Endothelial cell of umbilical vein (primary cell): ENCODE measurements at regions not wholly inside any gene's neighbourhood (a gene's known extent, or its start where the extent isn't known, plus 50 kb on each side); places are given as distances from the start of the nearest gene placed in this dataset.

Experiments
- BruUV-seq: library from RNA; stranded (reverse); fragments of 400-500 nt; replicated peaks from 2 replicates; lab custom pipeline; 2021; lab: Mats Ljungman, UMichigan
- CTCF ChIA-PET: fragments of 300-600, 350-600 bp; sonication (Branson Sonifier 250); formaldehyde crosslinking; loops from one replicate; lab custom pipeline; 2021; ENCODE audit warnings: antibody characterized with exemption, inconsistent platforms; lab: Charles Lee
- POLR2A ChIA-PET: fragments of 300-600, 350-600 bp; sonication (Branson Sonifier 250); formaldehyde crosslinking; loops from one replicate; lab custom pipeline; 2021; ENCODE audit warnings: antibody characterized with exemption, inconsistent platforms; lab: Charles Lee
- DNase-seq: peaks from one replicate; pipeline ENCODE4 v3.0.0-alpha.2; 2011; ENCODE audit warnings: low read depth, low spot score
- FAIRE-seq: peaks from 2 replicates; lab custom pipeline; 2011; peaks lifted over from hg19 to GRCh38; lab: Jason Lieb, UNC
- H2AFZ ChIP-seq: 2 replicates; pipeline ENCODE4 v1.6.0; 2012; ENCODE audit warnings: low read depth, low read length, control low read depth, inconsistent platforms
- H3K27ac ChIP-seq: 2 replicates; pipeline ENCODE4 v1.5.1; 2011; ENCODE audit warnings: low read depth, mild to moderate bottlenecking, control low read depth, low read length, moderate library complexity; ENCODE audit not compliant: insufficient read depth
- H3K27me3 ChIP-seq, 2 experiments: 2 replicates each; pipeline versions ENCODE4 v1.6.0 to v1.6.1; 2011; ENCODE audit warnings: low read length in 2 of 2, mixed read lengths in 1 of 2; ENCODE audit not compliant: control insufficient read depth in 2 of 2, insufficient read depth in 2 of 2
- H3K36me3 ChIP-seq, 2 experiments: 2 replicates in 1 of 2; 3 replicates in 1 of 2; pipeline ENCODE4 v1.5.1; 2011; ENCODE audit warnings: low read length in 2 of 2, mild to moderate bottlenecking in 1 of 2, moderate library complexity in 1 of 2; ENCODE audit not compliant: control insufficient read depth in 2 of 2, insufficient read depth in 2 of 2; ENCODE audit errors: extremely low read depth in 1 of 2
- H3K4me1 ChIP-seq: 3 replicates; pipeline ENCODE4 v1.5.1; 2011; ENCODE audit warnings: mild to moderate bottlenecking, low read length; ENCODE audit not compliant: control insufficient read depth, insufficient read depth; ENCODE audit errors: extremely low read depth
- H3K4me2 ChIP-seq: 2 replicates; pipeline ENCODE4 v1.6.1; 2011; ENCODE audit warnings: low read length, control low read depth, mixed read lengths; ENCODE audit not compliant: insufficient read depth
- H3K4me3 ChIP-seq, 3 experiments: fragments of 200-600 bp in 1 of 3; sonication (generic), shearing (Covaris generic) in 1 of 3; replicated peaks in 1 of 3; 2 replicates each; pipeline ENCODE4 v1.5.1; 2011 to 2016; ENCODE audit warnings: control low read depth in 3 of 3, low read length in 3 of 3, mild to moderate bottlenecking in 2 of 3, inconsistent platforms in 1 of 3, low read depth in 1 of 3, moderate library complexity in 1 of 3; ENCODE audit not compliant: insufficient read depth in 1 of 3
- H3K79me2 ChIP-seq: 2 replicates; pipeline ENCODE4 v1.6.0; 2012; ENCODE audit warnings: low read length, inconsistent platforms; ENCODE audit not compliant: control insufficient read depth, insufficient read depth
- H3K9ac ChIP-seq: replicated peaks from 2 replicates; pipeline ENCODE3; 2011; ENCODE audit warnings: low read length, control low read depth; ENCODE audit not compliant: insufficient read depth; ENCODE audit errors: extremely low read depth
- H3K9me1 ChIP-seq: replicated peaks from 3 replicates; pipeline ENCODE4 v1.6.0; 2011; ENCODE audit warnings: mild to moderate bottlenecking, low read length; ENCODE audit not compliant: control insufficient read depth, insufficient read depth; ENCODE audit errors: extremely low read depth
- H3K9me3 ChIP-seq: replicated peaks from 2 replicates; pipeline ENCODE4 v1.5.1; 2012; ENCODE audit warnings: low read length, inconsistent platforms; ENCODE audit not compliant: control insufficient read depth, insufficient read depth
- H4K20me1 ChIP-seq: replicated peaks from 2 replicates; pipeline ENCODE3; 2011; ENCODE audit warnings: mild to moderate bottlenecking, low read length; ENCODE audit not compliant: control insufficient read depth, insufficient read depth; ENCODE audit errors: extremely low read depth
- CTCF ChIP-seq, 2 donors: IDR thresholded peaks; 1 replicate in 1 of 2; 2 replicates in 1 of 2; pipeline ENCODE4 v1.5.1; 2011; ENCODE audit warnings: low read length in 2 of 2, mild to moderate bottlenecking in 2 of 2, moderate library complexity in 2 of 2, control low read depth in 1 of 2, inconsistent platforms in 1 of 2, low read depth in 1 of 2; ENCODE audit not compliant: insufficient read depth in 1 of 2; ENCODE audit errors: extremely low read depth in 1 of 2
- EZH2 ChIP-seq: IDR thresholded peaks from 2 replicates; pipeline ENCODE4 v1.6.1; 2012; ENCODE audit warnings: borderline replicate concordance, low read depth, mild to moderate bottlenecking, moderate library complexity, low read length, inconsistent platforms; ENCODE audit not compliant: severe bottlenecking
- FOS ChIP-seq: IDR thresholded peaks from 2 replicates; pipeline ENCODE4 v1.6.1; 2011; ENCODE audit warnings: mild to moderate bottlenecking, low read length, moderate library complexity, borderline replicate concordance; ENCODE audit not compliant: insufficient read depth
- GATA2 ChIP-seq: IDR thresholded peaks from 2 replicates; pipeline ENCODE4 v1.7.0; 2011; ENCODE audit warnings: low read depth, mild to moderate bottlenecking, moderate library complexity, mixed read lengths, low read length; ENCODE audit not compliant: insufficient read length, insufficient read depth
- JUN ChIP-seq: IDR thresholded peaks from 2 replicates; pipeline ENCODE4 v1.6.1; 2011; ENCODE audit warnings: borderline replicate concordance, low read depth; ENCODE audit not compliant: insufficient read length, insufficient read depth
- MAX ChIP-seq: IDR thresholded peaks from 2 replicates; pipeline ENCODE4 v1.6.1; 2011; ENCODE audit not compliant: insufficient read depth, insufficient read length
- MYC ChIP-seq: IDR thresholded peaks from one replicate; pipeline ENCODE4 v1.6.1; 2011; ENCODE audit warnings: mild to moderate bottlenecking, low read depth, low read length
- POLR2A ChIP-seq: IDR thresholded peaks from 2 replicates; pipeline ENCODE4 v1.6.1; 2012; ENCODE audit warnings: low read depth, mild to moderate bottlenecking, control low read depth, low read length
- POLR2AphosphoS5 ChIP-seq: IDR thresholded peaks from 2 replicates; pipeline ENCODE4 v1.6.1; 2012; ENCODE audit warnings: low read depth, mild to moderate bottlenecking, control low read depth, low read length, moderate library complexity; ENCODE audit not compliant: insufficient read depth
- dilution Hi-C: fragments of 300-500 bp; cut with MboI; formaldehyde crosslinking; loops from one replicate; pipeline ENCODE4 v1.15.0; 2019; ENCODE audit warnings: low sequenced_read_pairs; ENCODE audit not compliant: extremely low pct_ligation_motif_present
- intact Hi-C: fragments of 100-400 bp; cut with micrococcal nuclease; formaldehyde crosslinking; loops from one replicate; pipeline ENCODE4 v1.10.0; 2022

- POLR2A ChIA-PET = no interaction called here
- intact Hi-C loops (no loop called here), dilution Hi-C loops (no loop called here)
- no peaks in the 10 kb centered on the region for H3K36me3 ChIP-seq
- BruUV-seq = no TSS peak
- no peak overlapping the region for H2AFZ ChIP-seq
- no peaks in the 10 kb centered on the region for H4K20me1 ChIP-seq
- H3K4me3 ChIP-seq = no peak overlapping the region
- H3K4me1 ChIP-seq = no peaks in the 10 kb centered on the region
- FAIRE-seq (no peak), DNase-seq (no peak)
- no peaks in the 10 kb centered on the region for H3K79me2 ChIP-seq
- TF ChIP-seq CTCF (IDR thresholded peaks at IDR 0.05; ENCODE audit: extremely low read depth in 1 of 2, insufficient read depth in 1 of 2, low read depth in 1 of 2, low read length in 2 of 2) (no peak), MYC (no peak), JUN (no peak), POLR2AphosphoS5 (no peak), FOS (no peak), POLR2A (no peak), MAX (no peak), GATA2 (no peak), EZH2 (no peak)
- H3K9ac ChIP-seq = no peak overlapping the region
- H3K27me3 ChIP-seq = no peaks in the 10 kb centered on the region
- no peak overlapping the region for H3K4me2 ChIP-seq
- CTCF ChIA-PET = no interaction called here
- no peak overlapping the region for H3K27ac ChIP-seq
- H3K9me3 ChIP-seq = no peaks in the 10 kb centered on the region
- H3K9me1 ChIP-seq = no peaks in the 10 kb centered on the region
Observed at GRCh38 chr4:123035239-123035638, 112.8 kb upstream of the NUDT6 start.
